Myocyte (in vitro differentiated cells): ENCODE measurements at regions not wholly inside any gene's neighbourhood (a gene's known extent, or its start where the extent isn't known, plus 50 kb on each side); places are given as distances from the start of the nearest gene placed in this dataset.

Source experiments
- DNase-seq: peaks from one replicate; pipeline ENCODE4 v3.0.0-alpha.2; 2012; ENCODE audit warnings: low read depth

- no peak for DNase-seq
Measured at GRCh38 chr1:193498088-193498655, 311.8 kb upstream of the B3GALT2 start.

- DNase-seq: no peak
Measured at GRCh38 chr1:193494368-193494767, 308.0 kb upstream of the B3GALT2 start.

- peak; percentile 63 for DNase-seq
Measured at GRCh38 chr1:193489191-193489590, 302.8 kb upstream of the B3GALT2 start.

GRCh38 chr1:193487722-193488121, 301.3 kb upstream of the B3GALT2 start:
- peak; percentile 16 for DNase-seq

- DNase-seq: no peak
Measured at GRCh38 chr1:193486671-193487229, 300.3 kb upstream of the B3GALT2 start.

GRCh38 chr1:193480755-193481154, 294.3 kb upstream of the B3GALT2 start:
- no peak for DNase-seq

- no peak for DNase-seq
Measured at GRCh38 chr1:193479187-193479586, 292.8 kb upstream of the B3GALT2 start.

- DNase-seq: no peak
Measured at GRCh38 chr1:193476748-193477147, 290.3 kb upstream of the B3GALT2 start.

- DNase-seq: no peak
Measured at GRCh38 chr1:193473932-193474331, 287.5 kb upstream of the B3GALT2 start.

- no peak for DNase-seq
Measured at GRCh38 chr1:193472838-193473398, 286.5 kb upstream of the B3GALT2 start.

- DNase-seq: no peak
Measured at GRCh38 chr1:193472430-193472829, 286.0 kb upstream of the B3GALT2 start.

GRCh38 chr1:193471981-193472380, 285.6 kb upstream of the B3GALT2 start:
- DNase-seq: peak; percentile 23

GRCh38 chr1:193463326-193463932, 277.0 kb upstream of the B3GALT2 start:
- no peak for DNase-seq

- DNase-seq: no peak
Measured at GRCh38 chr1:193462629-193463320, 276.4 kb upstream of the B3GALT2 start.

- DNase-seq: no peak
Measured at GRCh38 chr1:193458628-193459027, 272.2 kb upstream of the B3GALT2 start.

- DNase-seq: no peak
Measured at GRCh38 chr1:193457676-193458075, 271.3 kb upstream of the B3GALT2 start.

GRCh38 chr1:193456811-193457280, 270.4 kb upstream of the B3GALT2 start:
- no peak for DNase-seq

GRCh38 chr1:193451606-193452005, 265.2 kb upstream of the B3GALT2 start:
- DNase-seq: no peak

- DNase-seq: no peak
Measured at GRCh38 chr1:193451001-193451400, 264.6 kb upstream of the B3GALT2 start.

GRCh38 chr1:193448682-193449461, 262.5 kb upstream of the B3GALT2 start:
- peak; percentile 11 for DNase-seq

GRCh38 chr1:193443886-193444285, 257.5 kb upstream of the B3GALT2 start:
- DNase-seq: no peak
